Activated CD4-positive, CD25-positive, alpha-beta regulatory T cell treated with anti-CD3 and anti-CD28 coated beads, Interleukin-2, amount 50 U/mL, for 72 hours (primary cell): ENCODE measurements at regions not wholly inside any gene's neighbourhood (a gene's known extent, or its start where the extent isn't known, plus 50 kb on each side); places are given as distances from the start of the nearest gene placed in this dataset.
"Not testable (repeated sequence)": the region's sequence is repeated elsewhere in the genome, so short reads cannot be mapped to it uniquely, and the experiment has no call there.

Experiments
- DNase-seq: peaks from one replicate; pipeline ENCODE4 v3.0.0; 2021

- no peak for DNase-seq
These were observed 178.8 kb downstream of the RPRM start for GRCh38 chr2:153299809-153300208.

DNA sequence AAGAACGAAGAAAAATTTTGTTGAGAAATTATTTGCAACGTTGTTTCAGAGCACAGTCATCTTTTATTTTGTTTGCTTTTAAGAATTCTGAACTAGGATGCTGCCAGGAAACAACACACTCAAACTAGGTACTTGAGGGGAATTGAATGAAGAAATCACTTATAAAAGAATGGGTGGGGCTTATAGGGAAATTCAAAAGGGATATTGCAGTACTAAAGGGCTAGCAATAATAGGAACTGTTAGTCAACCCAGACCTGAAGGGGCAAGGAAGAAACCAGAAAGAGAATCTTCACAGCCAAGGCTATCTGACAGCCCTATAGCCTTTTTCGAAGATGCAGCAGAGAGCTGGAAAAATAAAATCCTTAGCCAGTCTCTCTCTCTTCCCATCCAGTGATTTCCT, 179.3 kb downstream of the RPRM start:
- no peak for DNase-seq

DNA sequence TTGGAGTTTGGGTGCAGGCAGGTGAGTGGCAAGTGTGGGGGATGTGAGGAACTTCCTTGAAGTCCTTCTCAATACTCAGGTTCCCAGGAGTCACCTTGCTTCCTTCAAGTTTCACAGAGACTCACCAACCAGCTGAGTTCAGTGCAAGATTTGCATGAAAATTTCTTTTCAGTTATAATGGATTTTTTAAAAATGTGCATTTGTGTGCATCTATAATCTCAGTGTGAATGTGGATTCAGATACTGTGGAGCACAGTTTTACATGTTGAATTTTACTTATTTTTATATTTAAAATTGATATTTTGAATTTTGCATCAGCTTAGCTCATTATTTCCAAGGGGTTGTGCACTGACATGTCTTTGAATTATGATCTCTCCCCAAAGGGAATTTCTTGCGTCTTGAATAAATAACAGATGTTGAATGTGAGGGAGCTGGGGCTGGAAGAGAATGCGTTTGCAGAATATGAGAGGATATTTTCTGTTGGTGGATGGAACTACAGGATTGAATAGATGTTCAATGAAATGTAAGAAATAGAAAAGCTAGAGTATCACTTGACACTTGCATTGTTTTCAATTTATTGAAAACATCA, 184.3 kb downstream of the RPRM start:
- no peak for DNase-seq

- DNase-seq = no peak
These were observed 186.8 kb downstream of the RPRM start for GRCh38 chr2:153291718-153292117.

GRCh38 chr2:153287109-153287801, 191.3 kb downstream of the RPRM start:
- DNase-seq = no peak

DNA sequence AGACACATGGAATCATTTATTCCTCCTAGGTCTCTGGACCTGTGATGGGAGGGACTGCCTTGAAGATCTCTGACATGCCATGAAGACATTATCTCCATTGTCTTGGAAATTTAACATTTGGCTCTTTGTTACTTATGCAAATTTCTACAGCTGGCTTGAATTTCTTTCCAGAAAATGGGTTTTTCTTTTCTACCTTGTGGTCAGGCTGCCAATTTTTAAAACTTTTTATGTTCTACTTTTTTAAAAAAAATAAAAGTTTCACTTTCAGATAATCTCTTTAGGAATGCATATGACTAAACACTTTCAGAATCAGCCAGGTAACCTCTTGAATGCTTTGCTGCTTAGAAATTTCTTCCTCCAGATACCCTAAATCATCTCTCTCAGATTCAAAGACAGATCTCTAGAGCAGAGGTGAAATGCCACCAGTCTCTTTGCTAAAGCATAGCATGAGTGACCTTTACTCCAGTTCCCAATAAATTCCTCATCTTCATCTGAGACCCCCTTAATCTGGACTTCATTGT, 209.6 kb downstream of the RPRM start:
- no peak for DNase-seq

- not testable (repeated sequence) for DNase-seq
These were observed 221.7 kb downstream of the RPRM start for GRCh38 chr2:153256876-153257275.

- DNase-seq = not testable (repeated sequence)
These were observed 231.9 kb downstream of the RPRM start for GRCh38 chr2:153246636-153247035.

DNA sequence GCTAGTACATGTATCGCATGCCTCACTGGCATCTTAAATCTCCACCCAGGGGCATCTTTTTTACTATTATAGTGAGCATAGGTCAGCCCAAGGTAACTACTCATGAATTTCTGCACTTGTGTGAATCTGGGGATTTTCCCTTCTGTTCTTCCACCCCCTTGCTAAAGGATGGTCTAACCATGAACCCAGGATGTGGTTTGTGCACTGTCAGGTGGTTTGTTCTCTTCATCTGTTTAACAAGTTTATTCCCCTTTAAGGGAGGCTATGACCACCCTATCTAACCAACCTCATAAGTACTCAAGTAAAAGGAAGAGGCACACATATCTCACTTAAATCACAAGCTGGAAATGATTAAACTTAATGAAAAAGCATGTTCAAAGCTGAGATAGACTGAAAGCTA, 243.0 kb downstream of the RPRM start:
- no peak for DNase-seq

DNA sequence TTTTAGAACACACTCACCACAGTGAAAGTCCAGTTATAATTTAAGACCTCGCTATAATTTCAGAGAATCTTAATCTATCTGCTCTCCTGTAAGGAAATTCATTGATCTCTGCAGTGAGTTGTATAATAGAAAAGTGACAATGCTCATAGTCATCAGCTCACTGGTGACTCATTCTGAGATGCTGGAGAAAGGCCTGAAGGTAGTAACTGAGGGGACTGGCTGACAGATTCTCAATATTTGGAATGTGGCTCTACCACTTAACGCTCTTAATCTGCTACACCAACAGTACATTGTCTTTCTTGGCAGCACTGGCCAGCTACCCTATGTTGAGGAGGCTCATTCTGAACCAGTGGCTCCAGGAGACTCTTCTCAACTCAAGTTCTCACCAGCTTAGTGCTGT, 246.1 kb downstream of the RPRM start:
- DNase-seq = no peak

- DNase-seq = no peak
These were observed 247.6 kb downstream of the RPRM start for GRCh38 chr2:153230977-153231376.

DNA sequence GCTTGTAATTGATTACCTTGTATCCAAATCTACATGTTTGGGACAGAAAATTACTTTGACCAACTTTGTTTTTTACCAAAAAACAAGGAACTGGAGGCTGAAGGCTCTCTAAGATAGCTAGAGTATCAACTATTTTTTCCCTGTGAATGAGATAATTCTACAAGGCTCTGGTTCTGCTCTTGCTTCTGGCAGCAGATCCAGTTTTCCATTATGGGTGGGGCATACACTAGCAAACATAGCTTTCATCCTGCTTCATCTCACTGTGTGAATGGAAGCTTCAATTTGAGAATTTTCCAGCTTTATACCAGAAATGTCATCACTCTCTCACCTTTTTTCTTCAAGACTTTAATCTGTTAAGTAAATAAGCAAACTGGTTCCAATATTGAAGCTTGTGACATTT, 249.7 kb downstream of the RPRM start:
- no peak for DNase-seq

DNA sequence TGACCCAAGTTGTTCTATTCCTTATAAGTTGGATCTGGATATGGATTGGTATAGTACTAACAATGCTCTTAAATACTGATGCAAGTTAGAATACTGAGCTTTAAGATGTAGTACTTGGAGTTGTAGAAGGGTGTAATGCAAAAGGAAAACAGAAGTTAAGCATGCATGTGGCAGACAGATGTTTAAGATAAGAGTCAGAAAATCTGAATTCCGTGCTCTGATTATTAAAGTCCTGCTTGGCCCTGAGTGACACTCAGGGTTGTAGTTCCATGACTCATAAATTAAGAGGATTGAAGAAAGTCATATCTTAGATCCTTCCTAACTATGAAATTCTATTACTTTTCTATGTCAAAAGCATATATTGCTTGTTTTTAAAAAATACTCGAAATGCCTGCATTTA, 250.6 kb downstream of the RPRM start:
- no peak for DNase-seq

DNA sequence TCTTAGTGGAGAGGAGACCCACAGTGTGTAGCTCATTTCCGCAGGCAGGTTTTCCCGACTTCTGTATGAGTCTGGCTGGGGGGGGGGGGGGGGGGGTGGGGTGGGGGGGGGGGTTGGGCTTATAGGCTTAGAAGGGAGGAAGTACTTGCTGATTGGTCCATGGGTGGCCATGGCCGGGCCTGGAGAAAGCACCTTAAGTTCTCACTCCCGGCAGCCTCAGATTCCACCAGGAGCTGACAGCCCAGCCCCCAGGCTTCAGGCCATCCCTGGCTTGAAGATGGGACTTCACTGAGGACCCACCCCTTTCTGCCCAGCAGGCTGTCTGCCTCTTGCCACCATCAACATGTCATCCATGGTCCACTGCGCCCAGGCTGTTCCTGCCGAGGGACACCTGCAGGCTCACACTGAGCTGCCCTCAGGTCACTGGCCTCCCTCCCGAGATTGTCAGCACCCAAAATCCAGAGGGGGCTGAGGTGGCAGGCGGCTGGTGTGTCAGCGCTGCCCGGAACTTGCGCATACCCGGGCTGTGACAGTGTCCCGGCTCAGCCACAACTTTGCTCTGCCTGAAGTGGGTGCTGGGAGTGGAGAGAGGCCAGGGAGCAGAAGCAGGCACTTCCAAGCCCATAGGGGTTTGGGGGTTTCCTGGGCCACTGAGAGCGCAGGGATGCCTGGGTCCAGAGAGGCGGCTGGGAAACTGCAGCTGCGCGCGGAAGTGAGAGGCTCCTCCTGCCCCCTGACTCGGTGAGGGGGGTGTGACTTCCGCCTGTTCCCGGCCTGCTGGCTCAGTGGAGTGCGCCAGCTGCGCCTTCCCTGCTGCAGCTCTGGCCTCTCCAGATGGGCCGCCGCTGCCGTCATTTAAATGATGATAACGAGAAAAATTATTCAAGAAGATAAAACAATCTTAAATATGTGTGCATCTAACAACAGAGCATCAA, 256.1 kb downstream of the RPRM start:
- DNase-seq = no peak

- no peak for DNase-seq
These were observed 257.1 kb downstream of the RPRM start for GRCh38 chr2:153221506-153221905.

GRCh38 chr2:153221087-153221486, 257.5 kb downstream of the RPRM start:
- no peak for DNase-seq

DNA sequence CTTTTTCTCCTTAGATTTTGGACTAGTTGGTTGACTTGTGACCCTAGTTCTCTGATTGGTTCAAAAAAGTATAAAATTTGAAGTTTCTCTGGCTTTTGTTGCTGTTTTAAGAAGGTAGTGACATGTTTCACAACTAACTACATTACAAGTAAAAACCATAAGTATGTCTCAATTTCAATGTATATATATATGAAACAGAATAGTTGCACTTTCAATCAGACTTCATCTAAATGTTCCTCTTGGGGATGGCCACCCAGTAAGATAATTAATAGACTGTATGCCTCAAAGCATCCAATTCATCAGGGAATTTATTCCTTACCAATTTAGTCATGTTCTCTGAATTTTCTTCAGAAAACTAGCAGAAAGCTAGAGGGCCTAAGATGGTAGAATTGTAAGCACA, 259.7 kb downstream of the RPRM start:
- no peak for DNase-seq

GRCh38 chr2:153214337-153214736, 264.2 kb downstream of the RPRM start:
- DNase-seq = no peak

GRCh38 chr2:153213022-153213421, 265.5 kb downstream of the RPRM start:
- no peak for DNase-seq

GRCh38 chr2:153197402-153198386, 280.9 kb downstream of the RPRM start:
- no peak for DNase-seq

DNA sequence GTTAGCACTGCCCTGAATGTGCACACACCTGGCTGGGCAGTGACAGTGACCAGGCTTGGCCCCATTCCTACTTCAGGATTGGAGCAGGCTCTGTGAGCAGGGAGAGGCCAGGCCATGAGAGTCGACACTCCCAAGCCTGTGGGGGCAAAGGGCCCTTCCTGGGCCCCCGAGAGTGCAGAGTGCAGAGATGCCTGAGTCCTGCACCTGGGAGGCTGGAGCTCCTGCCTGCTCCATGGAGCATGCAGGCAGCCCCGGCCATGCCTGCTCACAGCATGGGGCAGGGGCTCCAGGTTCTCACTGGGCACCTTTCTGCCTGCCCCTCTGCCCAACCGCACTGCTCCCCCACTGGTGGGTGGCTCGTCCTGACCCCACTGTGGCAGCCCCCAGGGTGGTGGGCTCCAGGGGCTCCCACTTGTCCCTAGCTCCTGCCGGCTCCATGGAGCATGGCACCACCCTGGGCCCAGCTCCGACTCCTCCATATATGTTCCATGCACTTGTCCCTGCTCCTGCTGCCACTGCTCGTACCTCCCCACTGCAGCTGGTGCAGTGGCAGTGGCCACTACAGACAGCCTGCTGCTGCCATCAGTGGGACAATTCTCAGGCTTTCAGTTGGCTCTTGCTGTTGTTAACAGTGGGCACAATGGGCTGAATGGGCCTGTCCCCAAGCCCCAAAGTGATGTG, 282.0 kb downstream of the RPRM start:
- DNase-seq = no peak

DNA sequence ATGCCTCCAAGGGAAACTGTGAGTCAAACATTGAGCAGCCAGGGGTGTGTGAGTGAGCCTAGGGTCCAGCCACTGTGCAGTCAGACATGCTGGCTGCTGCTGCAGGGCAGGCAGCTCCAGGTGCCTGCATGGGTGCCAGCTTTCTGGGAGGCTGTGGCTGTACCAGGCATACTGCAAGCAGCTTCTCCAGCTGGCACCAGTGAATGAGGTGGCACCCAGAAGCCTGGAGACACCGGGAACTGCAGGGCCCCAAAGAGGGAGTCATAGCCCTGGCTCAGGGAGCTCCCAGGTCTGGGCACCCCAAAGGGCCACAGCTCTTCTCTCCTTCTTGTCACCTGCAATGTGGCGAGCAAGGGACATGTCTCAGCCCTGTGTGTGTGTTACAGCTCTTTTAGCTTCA, 283.2 kb downstream of the RPRM start:
- no peak for DNase-seq
